K562 (cell line): ENCODE measurements at regions not wholly inside any gene's neighbourhood (a gene's known extent, or its start where the extent isn't known, plus 50 kb on each side); places are given as distances from the start of the nearest gene placed in this dataset.

Experiments used
- ATAC-seq: fragments of 200-7000 bp; cut with Tn5 transposase; 3 replicates; pipeline ENCODE4 v1.9.1; 2020; ENCODE audit warnings: moderate library complexity
- BruUV-seq: library from RNA; stranded (reverse); fragments of 400-500 nt; replicated peaks from 2 replicates; lab custom pipeline; 2021; lab: Mats Ljungman, UMichigan
- CTCF ChIA-PET: fragments of 300-600 bp; formaldehyde crosslinking; extraction: SDS; loops from one replicate; lab custom pipeline; 2021; ENCODE audit warnings: low intra/inter-chr PET ratio; lab: Yijun Ruan, JAX
- POLR2A ChIA-PET: fragments of 300-600, 350-650 bp; sonication (Branson Sonifier 250); formaldehyde crosslinking; extraction: SDS; loops from one replicate; lab custom pipeline; 2021; ENCODE audit warnings: antibody characterized with exemption, inconsistent platforms; lab: Yijun Ruan, JAX
- DNase-seq, 4 experiments: peaks; one replicate each; pipeline versions ENCODE4 v3.0.0 to v3.0.0-alpha.2; 2011 to 2018; ENCODE audit warnings: low spot score in 3 of 4, mixed read lengths in 3 of 4; ENCODE audit errors: extremely low read depth in 1 of 4
- FAIRE-seq: peaks from 2 replicates; lab custom pipeline; 2011; peaks lifted over from hg19 to GRCh38; lab: Jason Lieb, UNC
- H2AFZ ChIP-seq: 2 replicates; pipeline ENCODE4 v1.6.0; 2011; ENCODE audit warnings: low read depth, low read length, control low read depth, inconsistent platforms
- H3K27ac ChIP-seq: fragments of 200-600 bp; 3 replicates; pipeline ENCODE4 v1.8.0; 2011; ENCODE audit warnings: low read depth, mild to moderate bottlenecking, control low read depth, inconsistent platforms, low read length, moderate library complexity, mixed read lengths; ENCODE audit errors: extremely low read depth
- H3K27me3 ChIP-seq, 2 experiments: fragments of 300-600 bp in 1 of 2; 2 replicates in 1 of 2; 3 replicates in 1 of 2; pipeline versions ENCODE4 v1.6.0 to v1.8.0; 2011; ENCODE audit warnings: inconsistent platforms in 2 of 2, low read length in 2 of 2, mild to moderate bottlenecking in 1 of 2, mixed read lengths in 1 of 2, moderate library complexity in 1 of 2; ENCODE audit not compliant: control insufficient read depth in 2 of 2, insufficient read depth in 2 of 2
- H3K36me3 ChIP-seq: fragments of 300-600 bp; 3 replicates; pipeline ENCODE4 v1.8.0; 2011; ENCODE audit warnings: mild to moderate bottlenecking, low read length, inconsistent platforms; ENCODE audit not compliant: control insufficient read depth, insufficient read depth
- H3K4me1 ChIP-seq, 2 experiments: fragments of 200-600 bp in 1 of 2; replicated peaks in 1 of 2; 2 replicates in 1 of 2; 3 replicates in 1 of 2; pipeline versions ENCODE4 v1.5.1 to v1.8.0; 2011; ENCODE audit warnings: inconsistent platforms in 2 of 2, low read length in 2 of 2, mild to moderate bottlenecking in 1 of 2, mixed read lengths in 1 of 2, moderate library complexity in 1 of 2; ENCODE audit not compliant: control insufficient read depth in 2 of 2, insufficient read depth in 2 of 2
- H3K4me2 ChIP-seq: 2 replicates; pipeline ENCODE4 v1.6.1; 2011; ENCODE audit warnings: low read length, control low read depth, inconsistent platforms, mixed read lengths; ENCODE audit not compliant: insufficient read depth
- H3K4me3 ChIP-seq: fragments of 200-600 bp; sonication (generic), shearing (Covaris generic); 2 replicates; pipeline ENCODE4 v1.5.1; 2016; ENCODE audit warnings: control low read depth, inconsistent platforms
- H3K79me2 ChIP-seq: fragments of 200-600 bp; 3 replicates; pipeline ENCODE4 v1.8.0; 2011; ENCODE audit warnings: low read length, inconsistent platforms; ENCODE audit not compliant: control insufficient read depth, insufficient read depth
- H3K9ac ChIP-seq, 2 experiments: 2 replicates each; pipeline versions ENCODE4 v1.6.0 to v1.6.1; 2011; ENCODE audit warnings: low read depth in 2 of 2, low read length in 2 of 2, control low read depth in 1 of 2, inconsistent platforms in 1 of 2, mild to moderate bottlenecking in 1 of 2, mixed read lengths in 1 of 2; ENCODE audit not compliant: insufficient read depth in 1 of 2
- H3K9me1 ChIP-seq: one replicate; pipeline ENCODE4 v1.6.0; 2011; ENCODE audit warnings: inconsistent platforms, mild to moderate bottlenecking, low read length, moderate library complexity; ENCODE audit not compliant: control insufficient read depth, insufficient read depth
- H3K9me3 ChIP-seq: replicated peaks from 2 replicates; pipeline ENCODE4 v1.5.1; 2011; ENCODE audit warnings: low read depth, low read length, inconsistent platforms; ENCODE audit not compliant: control insufficient read depth, insufficient read depth
- H4K20me1 ChIP-seq: replicated peaks from 2 replicates; pipeline ENCODE4 v1.6.1; 2011; ENCODE audit warnings: low read length, inconsistent platforms, mixed read lengths; ENCODE audit not compliant: control insufficient read depth, insufficient read depth
- CREB3L1 ChIP-seq: fragments of 450-650 bp; IDR thresholded peaks from 2 replicates; pipeline ENCODE4 v1.6.1; 2014; ENCODE audit warnings: low read depth, mild to moderate bottlenecking, moderate library complexity, borderline replicate concordance
- DMBX1 ChIP-seq: fragments of 250-450 bp; sonication (Bioruptor Pico); IDR thresholded peaks from 2 replicates; pipeline ENCODE4 v1.8.0; 2022; ENCODE audit warnings: inconsistent platforms, mild to moderate bottlenecking, moderate library complexity, borderline replicate concordance
- GABPB2 ChIP-seq: fragments of 250-450 bp; sonication (Bioruptor Pico); conservative IDR thresholded peaks from 2 replicates; pipeline ENCODE4 v1.5.1; 2021; ENCODE audit warnings: mild to moderate bottlenecking
- HNRNPH1 ChIP-seq: fragments of 200-400 bp; formaldehyde crosslinking; optimal IDR thresholded peaks from 2 replicates; pipeline ENCODE3; 2017; ENCODE audit warnings: low read depth, mild to moderate bottlenecking, low read length, moderate library complexity
- KAT2B ChIP-seq: IDR thresholded peaks from one replicate; pipeline ENCODE4 v1.6.1; 2012; ENCODE audit warnings: low read depth, mild to moderate bottlenecking, control low read depth, inconsistent platforms, low read length, moderate library complexity
- ZNF507 ChIP-seq: conservative IDR thresholded peaks from 2 replicates; pipeline ENCODE4 v1.6.1; 2017; ENCODE audit warnings: missing genetic modification characterization, missing compliant biosample characterization
- ZNF551 ChIP-seq: fragments of 250-450 bp; sonication (Bioruptor Pico); IDR thresholded peaks from 2 replicates; pipeline ENCODE4 v1.5.0; 2021; ENCODE audit warnings: mild to moderate bottlenecking, moderate library complexity
- WGBS: fragments of 100-300 bp; shearing (Covaris generic); methylation state at CpG from one replicate; pipeline ENCODE4 v1.1.6; 2016; ENCODE audit warnings: low coverage, mixed read lengths; ENCODE audit not compliant: insufficient coverage; ENCODE audit errors: missing lambda C conversion rate; 5-methylcytosine and 5-hydroxymethylcytosine counted together
- in situ Hi-C: fragments of 300-500 bp; cut with MboI; formaldehyde crosslinking; loops from 4 replicates; pipeline ENCODE4 v1.15.0; 2018; ENCODE audit warnings: inconsistent platforms, mixed read lengths
- intact Hi-C: fragments of 100-400 bp; cut with micrococcal nuclease; formaldehyde crosslinking; loops from 2 replicates; pipeline ENCODE4 v1.14.2; 2022
- TF ChIP-seq, protein P1 (sequence below): sonication (generic); formaldehyde crosslinking; IDR thresholded peaks from 2 replicates; pipeline ENCODE4 v1.8.0; 2022; ENCODE audit warnings: mild to moderate bottlenecking, missing genetic modification reagents

DNA sequence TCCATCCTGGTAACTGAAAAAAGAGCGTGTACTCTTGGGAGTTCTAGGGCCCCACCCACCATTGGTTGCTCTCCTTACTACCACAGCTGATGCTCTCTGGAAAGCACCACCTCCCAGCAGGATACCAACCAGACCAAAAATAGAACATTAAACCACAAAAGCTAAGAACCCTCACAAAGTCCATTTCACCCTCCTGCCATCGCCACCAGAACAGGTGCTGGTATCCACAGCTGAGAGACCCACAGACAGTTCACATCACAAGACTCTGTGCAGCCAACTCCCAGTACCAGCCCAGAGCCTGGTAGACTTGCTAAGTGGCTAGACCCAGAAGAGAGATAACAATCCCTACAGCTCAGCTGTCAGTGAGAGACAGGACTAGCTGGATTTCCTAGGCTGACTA, 240.6 kb downstream of the PABPC4L start:
- ChIA-PET CTCF (no interaction called here), POLR2A (no interaction called here)
- Histone ChIP-seq H3K27ac (no peak overlapping the region), H3K79me2 (no peaks in the 10 kb centered on the region), H3K27me3 (no peaks in the 10 kb centered on the region), H3K4me1 (no peaks in the 10 kb centered on the region; a peak in 1 of 5 replicates), H3K4me3 (no peak overlapping the region), H3K9me3 (no peaks in the 10 kb centered on the region; the same call in 1 of the 2 replicates), H4K20me1 (no peaks in the 10 kb centered on the region), H3K4me2 (no peak overlapping the region), H3K36me3 (no peaks in the 10 kb centered on the region), H3K9ac (no peak overlapping the region), H2AFZ (no peak overlapping the region), H3K9me1 (no peaks in the 10 kb centered on the region)
- TF ChIP-seq HNRNPH1 (no peak), CREB3L1 (no peak), GABPB2 (CRISPR knock-in tag) (no peak), ZNF507 (tag) (no peak), KAT2B (no peak), DMBX1 (no peak), ZNF551 (no peak)
- TF ChIP-seq, protein P1, sequence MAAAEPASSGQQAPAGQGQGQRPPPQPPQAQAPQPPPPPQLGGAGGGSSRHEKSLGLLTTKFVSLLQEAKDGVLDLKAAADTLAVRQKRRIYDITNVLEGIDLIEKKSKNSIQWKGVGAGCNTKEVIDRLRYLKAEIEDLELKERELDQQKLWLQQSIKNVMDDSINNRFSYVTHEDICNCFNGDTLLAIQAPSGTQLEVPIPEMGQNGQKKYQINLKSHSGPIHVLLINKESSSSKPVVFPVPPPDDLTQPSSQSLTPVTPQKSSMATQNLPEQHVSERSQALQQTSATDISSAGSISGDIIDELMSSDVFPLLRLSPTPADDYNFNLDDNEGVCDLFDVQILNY (CRISPR knock-in tag): no peak
- BruUV-seq: no TSS peak
- in situ Hi-C loops (no loop called here), intact Hi-C loops (no loop called here)
- 17% methylated on average over 2 of the region's 2 CpGs for WGBS
- no peak for ATAC-seq
- no peak for DNase-seq
- FAIRE-seq: no peak
